GM10248 (cell line): ENCODE measurements at regions not wholly inside any gene's neighbourhood (a gene's known extent, or its start where the extent isn't known, plus 50 kb on each side); places are given as distances from the start of the nearest gene placed in this dataset.

Experiments
- CTCF ChIA-PET: fragments of 300-600 bp; sonication (Branson Sonifier 250); formaldehyde crosslinking; extraction: SDS; loops from one replicate; lab custom pipeline; 2021; ENCODE audit warnings: antibody characterized with exemption; lab: Yijun Ruan, JAX
- POLR2A ChIA-PET: fragments of 350-650 bp; sonication (Branson Sonifier 250); formaldehyde crosslinking; extraction: SDS; loops from one replicate; lab custom pipeline; 2020; ENCODE audit warnings: antibody characterized with exemption; lab: Yijun Ruan, JAX
- DNase-seq: peaks from one replicate; pipeline ENCODE4 v3.0.0; 2012; ENCODE audit errors: extremely low spot score
- TF ChIP-seq, protein P1 (sequence below): IDR thresholded peaks from 2 replicates; pipeline ENCODE4 v1.5.1; 2012; ENCODE audit warnings: mild to moderate bottlenecking, low read depth; ENCODE audit errors: extremely low read depth, missing control alignments, control extremely low read depth

DNA sequence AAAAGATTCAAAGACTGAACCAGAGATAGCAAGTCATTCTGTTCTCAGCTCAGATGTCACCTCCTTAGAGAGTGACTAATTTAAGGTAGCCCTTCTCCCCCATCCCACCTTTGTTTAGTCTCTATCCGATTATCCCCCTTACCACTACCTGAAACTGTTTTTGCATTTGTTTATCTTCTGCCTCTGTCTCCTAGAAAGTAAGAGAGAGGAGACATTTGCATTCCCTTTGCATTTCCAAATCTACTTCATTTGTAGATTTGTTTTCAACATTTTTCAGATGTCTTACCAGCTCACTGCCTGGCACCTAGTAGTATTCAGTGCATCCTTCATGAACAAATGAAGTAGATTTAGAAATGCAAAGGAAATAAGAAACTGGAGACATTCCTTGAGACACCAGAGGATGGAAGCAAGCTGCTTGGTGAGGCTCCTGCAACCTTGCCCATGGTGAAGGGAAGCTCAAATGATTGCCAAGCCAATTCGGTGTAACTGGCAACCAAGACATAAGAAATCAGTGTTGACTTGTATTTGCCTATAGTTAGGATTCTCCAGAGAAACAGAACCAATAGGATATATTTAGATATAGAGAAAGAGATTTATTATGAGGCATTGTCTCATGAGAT lies 385.7 kb downstream of the STK39 start:
- TF ChIP-seq, protein P1, sequence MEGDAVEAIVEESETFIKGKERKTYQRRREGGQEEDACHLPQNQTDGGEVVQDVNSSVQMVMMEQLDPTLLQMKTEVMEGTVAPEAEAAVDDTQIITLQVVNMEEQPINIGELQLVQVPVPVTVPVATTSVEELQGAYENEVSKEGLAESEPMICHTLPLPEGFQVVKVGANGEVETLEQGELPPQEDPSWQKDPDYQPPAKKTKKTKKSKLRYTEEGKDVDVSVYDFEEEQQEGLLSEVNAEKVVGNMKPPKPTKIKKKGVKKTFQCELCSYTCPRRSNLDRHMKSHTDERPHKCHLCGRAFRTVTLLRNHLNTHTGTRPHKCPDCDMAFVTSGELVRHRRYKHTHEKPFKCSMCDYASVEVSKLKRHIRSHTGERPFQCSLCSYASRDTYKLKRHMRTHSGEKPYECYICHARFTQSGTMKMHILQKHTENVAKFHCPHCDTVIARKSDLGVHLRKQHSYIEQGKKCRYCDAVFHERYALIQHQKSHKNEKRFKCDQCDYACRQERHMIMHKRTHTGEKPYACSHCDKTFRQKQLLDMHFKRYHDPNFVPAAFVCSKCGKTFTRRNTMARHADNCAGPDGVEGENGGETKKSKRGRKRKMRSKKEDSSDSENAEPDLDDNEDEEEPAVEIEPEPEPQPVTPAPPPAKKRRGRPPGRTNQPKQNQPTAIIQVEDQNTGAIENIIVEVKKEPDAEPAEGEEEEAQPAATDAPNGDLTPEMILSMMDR = no peak
- DNase-seq = no peak
- ChIA-PET CTCF (interaction anchor here (1.6 kb wide), 1 partner anchor 10 kb away, joined by 4 read pairs; no protein-coding TSS in a partner anchor), POLR2A (no interaction called here)

DNA sequence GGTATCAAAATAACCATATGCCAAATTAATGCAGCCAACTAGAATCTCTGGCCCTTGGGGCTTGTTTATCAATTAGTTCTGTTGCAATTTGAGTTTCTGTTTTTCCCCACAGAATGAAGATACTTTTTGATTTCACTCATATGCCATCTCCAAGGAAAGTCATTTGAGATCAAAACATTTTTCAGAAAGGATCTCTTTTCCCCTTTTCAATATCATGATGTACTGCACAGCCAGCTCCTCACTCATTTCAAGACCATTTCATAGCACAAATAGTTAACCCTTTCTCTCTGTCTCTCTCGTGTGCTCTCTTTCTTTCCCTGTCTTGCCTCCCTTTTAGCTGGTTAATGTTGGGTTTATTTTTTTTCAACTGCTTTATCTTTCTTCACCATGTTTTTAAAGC lies 387.3 kb downstream of the STK39 start:
- TF ChIP-seq, protein P1 = no peak
- ChIA-PET POLR2A (no interaction called here), CTCF (interaction anchor here (1.2 kb wide), 1 partner anchor 36 kb away, joined by 3 read pairs; no protein-coding TSS in a partner anchor)
- DNase-seq = no peak

DNA sequence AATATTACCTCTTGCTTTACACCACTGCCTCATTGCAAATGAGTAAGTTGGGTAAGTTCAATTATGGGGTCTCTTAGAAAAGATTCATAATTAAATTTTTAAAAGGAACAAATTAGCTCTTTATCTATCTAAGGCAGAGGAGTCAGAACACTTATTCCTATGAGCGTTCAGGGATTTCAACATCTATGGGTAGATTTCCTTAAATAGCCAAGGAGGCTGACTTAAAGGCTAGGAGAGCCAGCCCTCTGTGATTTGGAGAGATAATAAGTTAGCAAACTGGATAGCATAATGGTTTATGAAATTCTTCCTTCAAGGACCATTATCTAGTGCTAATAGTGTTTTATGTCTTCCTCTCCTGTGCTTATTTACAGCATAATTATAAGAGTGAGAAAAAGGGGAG lies 387.7 kb downstream of the STK39 start:
- CTCF ChIA-PET = interaction anchor here (1.2 kb wide), 1 partner anchor 36 kb away, joined by 3 read pairs; no protein-coding TSS in a partner anchor
- POLR2A ChIA-PET = no interaction called here
- TF ChIP-seq, protein P1 = no peak
- DNase-seq = no peak

DNA sequence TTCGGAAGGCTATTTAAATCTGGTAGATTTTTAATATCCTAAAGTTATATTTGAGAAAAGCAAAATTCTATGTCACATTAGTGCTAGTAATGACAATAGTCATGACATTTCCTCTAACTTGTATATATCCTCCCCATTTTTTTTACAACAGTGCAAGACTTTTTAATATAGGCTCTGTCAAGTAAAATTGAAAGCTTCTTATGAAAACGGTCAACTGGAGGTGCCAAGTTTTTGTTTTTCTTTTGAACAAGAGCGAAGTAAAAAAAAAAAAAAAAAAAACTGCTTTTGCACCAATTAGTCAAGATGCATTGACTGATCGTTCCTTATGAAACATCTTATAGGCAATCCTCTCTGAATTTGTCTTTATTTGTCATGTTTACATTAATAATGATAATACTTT lies 389.3 kb downstream of the STK39 start:
- POLR2A ChIA-PET = no interaction called here

DNA sequence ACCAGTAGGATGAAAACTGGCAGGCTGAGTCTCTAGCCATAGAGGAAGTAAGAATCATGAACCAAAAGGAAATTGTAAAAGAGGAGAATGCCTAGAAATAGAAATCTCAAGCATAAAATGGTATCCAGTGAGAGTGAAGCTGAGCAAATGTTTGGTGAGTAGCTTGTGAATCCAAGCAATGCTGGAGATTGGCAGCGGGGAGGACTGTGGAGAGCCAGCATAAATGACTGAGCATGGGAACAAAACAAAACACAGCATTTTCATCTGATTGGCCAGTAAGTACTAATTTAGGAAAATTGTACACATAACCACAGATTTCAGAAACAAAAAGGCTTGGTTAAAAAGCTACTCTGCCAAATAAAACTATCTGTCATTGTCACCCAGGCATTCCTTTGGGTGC lies 390.0 kb downstream of the STK39 start:
- TF ChIP-seq, protein P1 = no peak
- POLR2A ChIA-PET = no interaction called here
- CTCF ChIA-PET = interaction anchor here (1.2 kb wide), 1 partner anchor 10 kb away, joined by 4 read pairs; no protein-coding TSS in a partner anchor
- DNase-seq = no peak

More for the DNA sequence above, 389.3 kb downstream of the STK39 start:
- no peak for DNase-seq
- TF ChIP-seq, protein P1 = no peak
- CTCF ChIA-PET = no interaction called here

DNA sequence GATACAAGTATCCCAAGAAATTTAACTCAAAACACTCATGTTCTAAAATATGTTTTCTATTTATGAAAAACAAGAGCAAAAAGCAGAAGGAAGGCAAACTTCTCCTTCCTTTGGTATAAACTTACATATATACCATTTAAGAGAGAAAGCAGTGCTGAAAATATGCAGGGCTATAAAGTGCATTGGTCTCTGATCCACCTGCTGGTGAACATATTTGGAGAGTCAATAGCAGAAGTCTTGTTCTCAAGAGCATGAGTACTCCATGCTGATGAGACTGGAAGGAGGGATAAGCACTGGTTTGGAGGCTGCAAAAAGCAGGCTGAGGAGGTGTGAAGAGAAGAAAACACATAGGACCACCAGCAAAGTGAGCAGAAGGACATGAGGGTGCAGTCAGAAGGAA lies 391.2 kb downstream of the STK39 start:
- TF ChIP-seq, protein P1 = no peak
- POLR2A ChIA-PET = no interaction called here
- CTCF ChIA-PET = no interaction called here

More for the DNA sequence above, 391.2 kb downstream of the STK39 start:
- no peak for DNase-seq
